IPS-11a (cell line): ENCODE measurements at regions not wholly inside any gene's neighbourhood (a gene's known extent, or its start where the extent isn't known, plus 50 kb on each side); places are given as distances from the start of the nearest gene placed in this dataset.

Experiments used
- H3K4me3 ChIP-seq: one replicate; pipeline ENCODE4 v1.5.1; 2013; ENCODE audit warnings: low read depth, low read length, control low read depth

DNA sequence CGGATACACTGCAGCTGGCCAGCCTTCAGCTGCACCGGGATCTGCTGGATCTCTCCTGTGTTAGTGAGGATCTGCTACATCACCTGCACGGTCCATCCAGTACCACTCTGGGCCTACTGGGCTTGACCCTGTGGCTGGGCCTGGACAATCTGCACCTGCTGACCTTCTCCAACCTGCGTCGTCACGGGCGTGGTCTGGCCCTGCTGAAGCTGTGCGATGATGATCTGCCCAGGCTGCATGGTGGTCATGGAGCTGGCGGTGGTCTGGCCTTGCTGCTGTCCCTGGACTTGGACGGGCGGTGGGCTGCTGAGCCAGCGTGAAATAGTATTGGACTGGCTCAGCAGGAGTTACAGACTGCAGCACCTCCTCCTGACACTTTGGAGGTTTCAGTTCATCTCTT, 137.1 kb upstream of the GAS1 start:
- H3K4me3 ChIP-seq, result no peak overlapping the region

DNA sequence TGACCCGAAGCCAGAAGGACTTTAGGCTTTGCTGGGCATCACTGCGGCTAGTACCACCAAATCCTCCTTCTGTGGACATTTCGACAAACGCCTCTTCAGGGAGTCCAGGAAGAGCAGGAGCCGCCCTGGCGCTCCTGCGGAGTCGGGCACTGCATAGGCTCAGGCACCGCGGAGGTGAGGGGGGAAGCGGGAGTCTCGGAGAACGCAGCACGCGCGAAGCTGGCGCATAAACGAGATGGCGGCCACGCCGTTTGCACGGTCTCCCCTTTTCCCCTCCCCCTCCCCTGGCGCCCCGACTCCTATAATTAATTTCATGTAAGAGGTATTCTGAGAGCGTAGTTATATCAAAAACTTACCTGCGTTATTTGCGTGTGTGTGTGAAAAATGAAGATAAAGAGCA, 137.8 kb upstream of the GAS1 start:
- H3K4me3 ChIP-seq, result no peak overlapping the region

DNA sequence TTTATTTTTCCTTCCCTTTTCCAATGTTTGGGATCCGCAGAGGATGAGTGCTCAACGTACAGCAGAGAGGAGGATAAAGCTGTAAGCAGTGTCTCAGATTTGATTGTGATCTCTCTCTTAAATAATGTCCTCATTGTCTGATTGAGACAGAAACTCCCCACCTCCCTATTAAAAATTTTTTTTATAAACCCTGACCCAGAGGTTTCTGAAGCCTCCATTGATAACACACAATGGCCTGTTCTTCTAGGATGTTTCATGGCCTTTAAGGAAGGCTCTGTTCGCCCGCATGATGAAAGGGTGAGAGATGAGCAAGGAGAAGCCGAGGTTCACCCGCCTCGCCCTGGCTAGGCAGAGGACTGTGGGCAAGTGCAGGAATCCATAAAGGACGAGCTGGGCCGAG, 138.2 kb upstream of the GAS1 start:
- no peak overlapping the region for H3K4me3 ChIP-seq

DNA sequence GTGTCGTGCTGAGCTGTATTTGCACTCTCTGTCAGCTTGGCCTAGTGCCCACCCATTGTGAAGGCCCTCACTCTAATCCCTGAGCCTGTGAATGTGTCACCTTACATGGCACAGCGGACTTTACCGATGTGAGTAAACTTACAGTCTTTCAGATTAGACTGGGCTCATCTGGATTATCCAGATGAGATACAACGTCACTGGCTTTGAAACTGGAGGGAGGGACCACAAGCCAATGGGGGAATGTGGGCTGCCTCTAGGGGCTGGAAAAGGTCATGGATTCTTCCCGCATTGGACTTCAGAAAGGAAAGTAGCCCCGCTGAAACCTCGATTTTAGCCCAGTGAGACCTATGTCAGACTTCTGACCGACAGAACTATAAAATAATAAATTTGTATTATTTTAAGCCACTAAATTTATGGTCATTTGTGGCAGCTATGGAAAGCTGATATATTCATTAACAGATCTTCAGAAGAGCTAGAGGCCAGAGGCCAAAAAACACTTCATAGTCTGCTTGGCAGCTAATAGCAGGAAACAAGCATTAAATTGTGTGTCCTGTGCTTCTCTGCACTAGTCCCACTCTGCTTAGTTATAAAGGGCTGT, 139.0 kb upstream of the GAS1 start:
- no peak overlapping the region for H3K4me3 ChIP-seq

DNA sequence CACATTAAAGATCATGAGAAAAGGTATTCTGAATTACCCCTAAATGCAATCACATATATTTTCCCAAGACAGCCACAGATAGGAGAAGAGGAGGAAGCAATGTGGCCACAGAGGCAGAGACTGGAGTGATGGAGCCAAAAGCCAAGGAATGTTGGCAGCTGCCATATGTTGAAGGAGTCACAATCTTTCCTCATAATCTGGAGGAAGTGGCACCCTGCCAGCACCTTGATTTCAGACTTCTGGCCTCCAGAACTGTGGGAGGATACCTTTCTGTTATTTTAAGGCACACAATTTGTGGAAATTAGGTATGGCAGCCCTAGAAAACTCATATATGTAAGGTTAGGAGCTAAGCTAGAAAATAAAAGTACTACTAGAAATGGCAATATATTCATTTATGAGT, 139.9 kb upstream of the GAS1 start:
- no peak overlapping the region for H3K4me3 ChIP-seq

DNA sequence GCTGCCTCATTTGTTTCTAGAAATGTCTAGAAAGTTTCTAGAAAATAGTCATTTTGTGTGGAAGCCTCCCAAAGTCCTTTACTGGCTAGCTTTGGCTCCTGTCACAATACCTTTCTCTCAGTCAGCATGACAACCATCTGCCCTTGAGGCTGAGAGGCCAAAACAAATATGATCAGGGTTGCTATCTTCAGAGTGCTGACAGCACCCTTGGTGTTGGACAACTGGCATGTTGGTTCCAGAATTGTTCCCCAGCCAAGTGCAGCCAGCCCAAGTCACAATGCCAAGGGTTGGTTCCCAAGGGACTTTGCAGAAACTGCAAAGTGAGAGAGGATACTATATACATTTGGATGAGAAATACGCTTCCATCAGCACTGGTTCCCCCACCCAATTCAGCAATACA, 140.9 kb upstream of the GAS1 start:
- H3K4me3 ChIP-seq, result no peak overlapping the region

DNA sequence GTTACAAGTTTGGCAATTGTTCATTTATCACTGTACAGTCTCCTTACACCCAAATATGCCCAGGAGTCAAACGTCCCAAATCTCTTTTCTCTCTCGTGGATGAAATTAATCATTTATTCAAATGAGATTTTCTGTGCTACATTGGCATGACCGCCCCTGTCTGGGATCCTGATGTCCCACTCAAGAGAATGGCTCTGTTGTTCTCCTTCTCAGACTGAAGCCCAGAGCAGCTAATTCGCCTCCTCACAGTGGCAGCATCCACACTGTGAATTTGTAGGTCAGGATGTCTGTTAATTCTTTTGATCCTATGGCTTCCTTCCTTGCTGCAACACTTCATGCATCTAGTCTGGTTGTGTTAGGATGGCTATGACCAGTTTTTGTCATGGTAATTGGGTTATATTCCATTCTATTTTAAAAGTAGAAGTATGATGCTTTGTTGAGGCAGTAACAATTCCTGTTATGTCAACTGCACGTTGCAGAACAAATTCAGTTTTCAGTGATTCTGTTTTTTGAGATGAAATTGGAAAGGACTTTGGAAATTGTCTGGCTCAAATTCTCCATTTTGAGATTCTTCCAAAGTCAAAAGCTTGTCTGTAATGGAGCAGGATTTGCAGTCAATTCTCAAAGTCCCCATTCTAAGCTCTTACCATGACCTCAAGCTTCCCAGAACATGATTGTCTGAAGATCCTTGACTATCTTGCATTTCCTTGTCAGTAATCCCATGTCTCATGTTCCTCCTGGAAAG, 141.5 kb upstream of the GAS1 start:
- no peak overlapping the region for H3K4me3 ChIP-seq

DNA sequence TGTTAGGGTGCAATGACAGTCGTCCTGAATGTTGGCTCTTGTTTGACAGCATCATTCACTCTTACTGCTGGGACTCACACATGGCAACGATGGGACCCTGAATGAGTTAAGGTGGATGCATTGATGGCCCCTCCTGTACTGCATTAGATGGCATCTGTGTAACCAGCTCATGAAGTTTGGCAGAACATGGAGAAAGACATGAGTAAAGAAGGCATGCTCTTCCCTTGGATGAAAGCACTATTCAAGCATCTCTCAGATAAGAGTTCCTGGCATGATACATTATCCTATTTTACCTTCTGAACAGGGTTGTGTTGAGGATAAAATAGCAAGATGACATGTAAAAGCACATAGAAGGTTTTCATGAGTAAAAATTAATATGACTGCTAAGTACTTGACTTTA, 142.2 kb upstream of the GAS1 start:
- H3K4me3 ChIP-seq, result no peak overlapping the region

DNA sequence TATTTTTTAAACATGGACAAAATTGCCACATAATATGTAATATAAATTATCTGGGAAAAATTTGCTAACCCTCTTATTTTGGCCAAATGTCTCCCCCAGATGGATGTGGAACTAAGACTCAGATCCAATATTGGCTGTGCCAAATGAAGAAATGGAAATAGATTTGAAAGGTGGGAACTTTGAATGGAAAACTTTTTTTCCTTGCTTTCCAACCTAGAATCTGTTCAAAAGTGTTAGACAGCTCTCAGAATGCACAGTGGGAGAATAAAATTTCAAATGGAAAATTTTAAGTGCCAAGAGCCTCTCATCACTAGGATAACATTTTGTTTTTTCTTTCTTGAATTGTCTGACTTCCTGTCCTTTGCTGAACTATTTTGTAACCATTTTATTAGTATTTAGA, 142.6 kb upstream of the GAS1 start:
- H3K4me3 ChIP-seq, result no peak overlapping the region

DNA sequence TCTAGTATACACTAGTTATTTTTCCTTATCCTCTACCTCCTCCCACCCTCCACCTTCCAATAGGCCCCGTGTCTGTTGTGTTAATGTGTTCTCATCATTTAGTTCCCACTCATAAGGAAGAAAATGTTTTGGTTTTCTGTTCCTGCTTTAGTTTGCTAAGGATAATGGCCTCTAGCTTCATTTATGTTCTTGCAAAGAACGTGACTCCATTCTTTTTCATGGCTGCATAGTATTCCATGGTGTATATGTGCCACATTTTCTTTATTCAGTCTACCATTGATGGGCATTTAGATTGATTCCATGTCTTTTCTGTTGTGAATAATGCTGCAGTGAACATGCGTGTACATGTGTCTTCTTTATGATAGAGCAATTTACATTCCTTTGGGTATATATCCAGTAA, 146.5 kb upstream of the GAS1 start:
- H3K4me3 ChIP-seq, result no peak overlapping the region

DNA sequence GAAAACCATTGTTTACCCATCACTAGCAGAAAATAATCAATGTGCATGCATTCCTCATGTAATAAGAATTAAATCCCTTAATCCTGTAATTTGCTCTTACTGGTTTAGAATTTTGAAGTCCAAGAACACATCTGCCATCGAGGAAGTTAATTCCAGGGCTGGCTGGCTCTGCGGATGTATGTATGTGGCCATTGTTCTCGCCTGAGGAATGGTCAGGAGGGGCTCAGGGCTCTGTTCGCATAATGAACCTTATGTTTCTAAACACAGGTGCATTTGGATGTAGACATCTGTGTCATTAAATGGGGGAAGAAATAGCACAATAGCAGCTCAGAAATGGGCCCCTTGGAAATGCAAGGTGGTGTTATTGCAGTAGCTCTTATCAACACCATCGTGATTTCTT, 148.6 kb upstream of the GAS1 start:
- H3K4me3 ChIP-seq, result no peak overlapping the region

DNA sequence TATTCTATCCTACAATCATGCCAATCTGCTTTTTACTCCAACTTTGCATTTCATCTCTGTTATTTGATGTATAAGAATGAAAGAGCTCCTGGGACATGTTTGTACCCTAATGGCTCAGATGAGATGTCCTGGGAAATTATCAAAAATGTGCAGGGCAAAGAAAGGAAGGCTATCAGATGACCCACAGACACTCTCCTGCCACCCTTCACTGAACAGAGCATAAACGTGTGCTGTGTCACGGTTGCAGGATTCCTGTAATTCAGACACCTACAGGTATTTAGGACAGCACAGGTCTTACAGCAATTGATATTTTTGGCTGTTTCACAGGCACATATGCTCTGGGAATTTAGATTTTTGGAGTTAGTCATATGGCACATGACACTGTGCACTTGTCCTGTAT, 149.2 kb upstream of the GAS1 start:
- no peak overlapping the region for H3K4me3 ChIP-seq

DNA sequence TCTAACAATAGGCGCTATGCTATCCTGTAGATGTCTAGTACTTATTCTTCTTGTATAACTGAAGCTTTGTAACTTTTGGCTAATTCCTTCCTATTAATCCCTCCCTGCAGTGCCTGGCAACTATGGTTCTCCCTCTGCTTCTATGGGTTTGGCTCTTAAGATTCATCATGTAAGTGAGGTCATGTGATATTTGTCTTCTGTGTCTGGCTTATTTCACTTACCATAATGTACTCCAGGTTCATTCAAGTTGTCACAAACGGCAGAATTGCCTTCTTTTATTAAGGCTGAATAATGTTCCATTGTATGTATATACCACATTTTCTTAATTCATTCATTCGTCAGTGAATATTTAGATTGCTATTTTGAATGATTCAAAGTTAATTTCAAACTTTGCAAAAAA, 149.9 kb upstream of the GAS1 start:
- H3K4me3 ChIP-seq, result no peak overlapping the region

DNA sequence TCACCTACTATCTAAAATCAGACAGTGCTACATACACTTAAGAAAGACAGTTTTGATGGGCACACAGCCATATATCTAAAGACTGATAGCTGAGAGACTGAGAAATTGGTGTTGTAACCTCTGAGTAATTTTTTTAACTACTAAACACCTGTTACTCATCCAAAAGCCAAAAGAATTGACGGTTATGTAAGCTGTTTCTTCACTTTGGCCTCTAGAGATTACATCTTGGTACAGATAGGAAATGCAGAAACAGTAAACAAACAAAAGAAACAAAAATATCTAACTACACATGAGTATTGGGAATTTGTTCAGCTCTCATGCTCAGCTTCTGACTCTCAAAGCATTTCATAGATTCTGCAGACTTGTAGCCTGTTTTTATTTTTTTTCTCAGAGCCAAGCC, 152.1 kb upstream of the GAS1 start:
- no peak overlapping the region for H3K4me3 ChIP-seq

DNA sequence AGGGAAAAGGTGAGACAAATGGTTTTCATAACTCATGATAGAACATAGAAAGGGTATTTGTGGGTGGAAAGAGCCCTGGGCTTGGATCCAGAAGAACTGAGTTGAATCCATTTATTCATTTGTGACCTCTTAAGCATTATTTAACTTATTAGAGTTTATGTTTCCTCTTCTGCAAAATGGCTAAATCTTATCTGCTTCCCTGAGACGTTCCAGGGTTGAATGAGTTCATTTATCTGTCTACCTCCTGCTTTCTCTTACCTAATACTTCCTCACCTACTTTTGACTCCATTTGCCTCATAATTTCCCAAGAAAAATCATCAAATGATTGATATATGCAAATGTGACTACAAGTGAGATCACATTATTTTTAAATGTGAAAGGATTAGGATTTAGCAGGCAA, 152.7 kb upstream of the GAS1 start:
- H3K4me3 ChIP-seq, result no peak overlapping the region

DNA sequence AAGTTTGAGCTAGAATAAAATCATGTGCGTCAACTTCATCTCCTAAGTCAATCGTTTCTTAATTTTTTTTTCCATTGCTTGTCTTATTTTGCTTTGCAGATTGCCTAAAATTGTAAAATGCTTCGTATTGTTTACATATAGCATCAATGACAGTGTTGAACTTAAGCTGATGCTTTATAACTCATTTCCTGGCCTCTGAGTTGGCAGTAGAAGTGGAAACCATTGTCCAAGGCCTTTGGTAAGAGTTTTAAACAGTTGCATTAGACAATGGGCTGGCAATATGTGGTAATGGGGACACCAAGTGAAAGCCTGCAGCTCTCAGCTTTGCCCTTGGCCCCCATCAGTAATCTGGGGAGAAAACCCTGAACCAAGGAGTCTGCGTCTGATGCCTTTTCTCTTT, 154.8 kb upstream of the GAS1 start:
- H3K4me3 ChIP-seq, result no peak overlapping the region

DNA sequence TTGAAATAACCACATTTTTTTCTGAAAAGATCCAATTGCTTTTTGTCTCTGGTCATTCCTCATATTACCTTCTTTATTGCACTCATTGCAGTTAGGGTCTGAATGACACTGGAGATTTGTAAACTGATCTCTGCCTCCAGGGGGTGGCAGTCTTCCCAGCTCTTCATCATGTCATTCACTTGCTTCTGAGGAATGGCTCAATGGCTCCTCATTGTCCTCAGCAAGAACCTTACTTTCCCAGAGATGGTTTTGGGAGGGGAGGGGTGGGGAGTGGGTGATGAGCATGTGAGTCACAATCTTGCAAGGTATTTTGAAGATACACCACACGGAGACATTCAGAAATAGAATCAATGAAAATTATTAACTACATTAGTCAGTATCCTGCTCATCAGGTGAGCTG, 159.8 kb upstream of the GAS1 start:
- H3K4me3 ChIP-seq, result no peak overlapping the region

DNA sequence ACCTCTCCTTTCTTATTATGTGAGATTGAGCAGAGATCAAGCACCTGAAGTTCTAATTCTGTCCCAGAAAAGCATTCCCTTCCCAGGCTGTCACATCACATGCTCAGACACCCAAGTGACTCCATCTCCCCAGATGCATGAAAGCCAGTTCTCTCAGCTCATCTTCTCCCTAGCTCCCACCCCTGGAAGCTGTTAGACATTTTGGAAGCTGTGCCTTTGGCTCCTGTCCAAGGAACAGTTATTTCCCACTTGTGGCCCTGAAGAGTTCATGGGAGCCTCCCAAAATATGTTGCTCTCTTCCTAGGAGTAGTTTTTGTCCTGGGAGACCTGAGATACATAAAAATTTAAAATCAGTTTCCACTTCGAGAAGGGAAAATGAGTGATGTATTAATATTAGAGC, 161.4 kb upstream of the GAS1 start:
- no peak overlapping the region for H3K4me3 ChIP-seq

DNA sequence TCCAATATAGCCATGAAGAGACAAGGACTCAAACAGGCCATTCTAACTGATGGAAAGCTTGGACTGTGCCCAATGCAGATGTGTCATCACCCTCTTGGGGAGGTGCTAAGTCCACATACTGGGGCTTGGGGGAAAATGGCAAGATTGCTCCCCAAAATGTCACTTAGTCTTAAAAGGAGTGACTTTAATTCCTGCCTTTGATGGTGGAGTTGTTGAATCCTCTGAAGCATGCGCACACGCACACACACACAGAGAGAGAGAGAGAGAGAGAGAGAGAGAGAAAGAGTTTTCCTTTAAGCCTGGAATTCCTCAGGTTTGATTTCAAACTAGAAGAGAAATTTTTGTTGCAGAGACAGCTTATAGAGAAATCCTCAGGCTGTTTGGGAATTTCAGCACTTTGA, 161.9 kb upstream of the GAS1 start:
- H3K4me3 ChIP-seq, result no peak overlapping the region

DNA sequence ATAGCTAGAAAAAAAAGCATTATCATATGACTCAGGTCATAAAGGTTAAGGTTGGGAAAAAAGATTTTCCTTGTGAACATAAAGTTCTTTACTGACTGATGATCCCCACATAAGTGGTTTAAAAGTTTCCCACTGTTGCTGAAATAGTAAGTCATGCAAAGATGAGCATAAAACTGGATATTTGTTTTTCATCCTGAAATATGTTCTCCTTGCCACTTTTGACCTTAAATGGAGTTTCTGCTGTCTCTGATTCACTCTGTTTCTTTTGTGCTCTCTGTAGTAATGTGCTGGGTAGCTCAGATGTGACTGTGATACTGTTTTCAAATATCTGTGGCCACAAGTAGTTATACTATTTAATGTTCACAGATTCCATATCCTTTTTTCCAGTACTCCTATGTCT, 162.5 kb upstream of the GAS1 start:
- H3K4me3 ChIP-seq, result no peak overlapping the region

DNA sequence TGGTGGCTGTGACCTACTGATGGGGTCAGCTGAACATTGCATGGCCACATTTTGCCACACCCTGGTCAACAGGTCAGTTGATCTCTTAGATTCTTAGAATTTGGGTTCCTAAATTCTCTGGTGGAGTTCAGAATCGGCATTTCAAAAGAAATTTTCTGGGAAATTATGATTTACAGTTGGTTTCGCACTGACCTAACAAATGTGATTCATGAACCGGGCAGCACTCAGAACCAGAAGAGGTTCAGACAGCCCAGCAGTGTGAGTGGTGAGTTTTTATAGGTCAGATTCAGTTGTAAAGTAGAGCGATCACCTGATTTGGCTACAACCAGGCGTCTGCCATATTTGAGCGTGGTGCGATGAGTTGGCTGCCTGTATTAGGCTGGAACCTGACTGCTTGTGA, 163.7 kb upstream of the GAS1 start:
- H3K4me3 ChIP-seq, result no peak overlapping the region

DNA sequence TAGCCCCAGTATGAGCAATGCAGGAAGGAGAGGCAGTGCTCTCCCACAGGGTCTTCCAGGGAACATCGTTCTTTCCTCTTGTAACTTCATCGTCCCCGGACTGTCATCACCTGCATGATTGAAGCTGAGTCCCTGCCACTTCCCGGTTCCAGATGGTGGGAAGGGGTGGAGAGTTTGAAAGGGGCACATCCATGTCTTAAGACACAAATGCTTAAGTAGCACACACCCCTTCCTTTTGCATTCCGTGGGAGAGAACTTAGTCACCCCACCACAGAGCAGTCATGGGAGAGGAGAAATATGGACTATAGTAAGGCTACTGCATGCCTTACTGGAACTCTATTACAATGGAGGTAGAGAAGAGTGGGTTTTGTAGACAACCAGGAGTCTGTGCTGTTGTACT, 165.3 kb upstream of the GAS1 start:
- no peak overlapping the region for H3K4me3 ChIP-seq

DNA sequence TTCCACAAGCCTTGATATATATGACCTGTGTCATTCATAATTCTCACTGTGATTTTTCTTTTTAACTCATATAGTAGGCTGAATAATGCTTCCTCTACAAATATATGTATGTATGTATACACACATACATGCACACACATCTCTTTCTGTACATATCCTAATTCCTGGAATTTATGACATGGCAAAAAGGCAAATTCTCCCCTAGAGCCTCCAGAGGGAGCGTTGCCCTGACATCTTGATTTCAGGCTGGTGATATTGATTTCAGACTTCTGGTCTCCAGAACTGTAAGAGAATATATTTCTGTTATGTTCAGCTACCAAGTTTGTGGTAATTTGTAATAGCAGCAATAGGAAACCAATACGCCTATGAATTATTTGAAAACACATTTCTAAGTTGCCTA, 166.6 kb upstream of the GAS1 start:
- no peak overlapping the region for H3K4me3 ChIP-seq
